H1 (cell line): ENCODE measurements at regions not wholly inside any gene's neighbourhood (a gene's known extent, or its start where the extent isn't known, plus 50 kb on each side); places are given as distances from the start of the nearest gene placed in this dataset.

ENCODE experiments used
- CTCF ChIA-PET: fragments of 300-600 bp; sonication (Branson Sonifier 250); formaldehyde crosslinking; loops from one replicate; lab custom pipeline; 2021; ENCODE audit not compliant: partially characterized antibody; lab: Charles Lee
- POLR2A ChIA-PET: fragments of 300-600 bp; sonication (Branson Sonifier 250); formaldehyde crosslinking; loops from one replicate; lab custom pipeline; 2021; ENCODE audit warnings: inconsistent platforms; ENCODE audit not compliant: partially characterized antibody; lab: Charles Lee
- DNase-seq, 2 experiments: peaks; one replicate each; pipeline versions ENCODE4 v3.0.0 to v3.0.0-alpha.2; 2010 to 2022; ENCODE audit warnings: low spot score in 2 of 2, low read depth in 1 of 2, mixed read lengths in 1 of 2
- FAIRE-seq: peaks from 2 replicates; lab custom pipeline; 2011; peaks lifted over from hg19 to GRCh38; lab: Jason Lieb, UNC
- H2AFZ ChIP-seq: 2 replicates; pipeline ENCODE4 v1.8.1; 2012; ENCODE audit warnings: low read length, inconsistent platforms
- H2AK5ac ChIP-seq: 2 replicates; pipeline ENCODE4 v1.6.1; 2013; ENCODE audit warnings: low read depth, low read length
- H2BK120ac ChIP-seq: replicated peaks from 2 replicates; pipeline ENCODE3; 2013; ENCODE audit warnings: low read depth, low read length, inconsistent platforms
- H2BK12ac ChIP-seq: 2 replicates; pipeline ENCODE4 v1.6.1; 2013; ENCODE audit warnings: low read depth, low read length
- H2BK15ac ChIP-seq: 2 replicates; pipeline ENCODE4 v1.6.1; 2013; ENCODE audit warnings: low read length
- H2BK20ac ChIP-seq: 2 replicates; pipeline ENCODE4 v1.6.1; 2013; ENCODE audit warnings: low read length
- H2BK5ac ChIP-seq: 2 replicates; pipeline ENCODE4 v1.6.1; 2013; ENCODE audit warnings: low read depth, low read length
- H3K14ac ChIP-seq: 2 replicates; pipeline ENCODE4 v1.6.1; 2013; ENCODE audit warnings: inconsistent platforms; ENCODE audit not compliant: insufficient read length
- H3K18ac ChIP-seq: 2 replicates; pipeline ENCODE4 v1.6.1; 2013; ENCODE audit warnings: low read length; ENCODE audit errors: extremely low read depth
- H3K23ac ChIP-seq: 2 replicates; pipeline ENCODE4 v1.6.1; 2013; ENCODE audit warnings: inconsistent platforms; ENCODE audit not compliant: insufficient read length
- H3K23me2 ChIP-seq: 2 replicates; pipeline ENCODE4 v1.6.1; 2013; ENCODE audit warnings: low read depth, low read length
- H3K27ac ChIP-seq: 2 replicates; pipeline ENCODE4 v1.6.1; 2011; ENCODE audit warnings: low read depth, low read length, inconsistent platforms
- H3K27me3 ChIP-seq, 4 experiments: replicated peaks in 1 of 4; 1 replicate in 1 of 4; 2 replicates in 3 of 4; pipeline versions ENCODE4 v1.6.1 to v1.8.1; 2011 to 2013; ENCODE audit warnings: low read length in 3 of 4, mild to moderate bottlenecking in 3 of 4, inconsistent platforms in 2 of 4, mixed read lengths in 2 of 4, moderate library complexity in 1 of 4; ENCODE audit not compliant: control insufficient read depth in 3 of 4, insufficient read depth in 3 of 4; ENCODE audit errors: extremely low read depth in 1 of 4
- H3K36me3 ChIP-seq, 4 experiments: 2 replicates each; pipeline versions ENCODE4 v1.6.1 to v1.8.1; 2011 to 2013; ENCODE audit warnings: mild to moderate bottlenecking in 4 of 4, low read length in 3 of 4, moderate library complexity in 2 of 4, control low read depth in 1 of 4, inconsistent platforms in 1 of 4; ENCODE audit not compliant: insufficient read depth in 4 of 4, control insufficient read depth in 2 of 4
- H3K4ac ChIP-seq: replicated peaks from 2 replicates; pipeline ENCODE3; 2013; ENCODE audit warnings: low read length, low read depth, mixed read lengths, inconsistent platforms; ENCODE audit not compliant: insufficient read length
- H3K4me1 ChIP-seq, 4 experiments: replicated peaks in 1 of 4; 1 replicate in 1 of 4; 2 replicates in 3 of 4; pipeline versions ENCODE4 v1.6.1 to v1.8.1; 2011 to 2013; ENCODE audit warnings: low read length in 3 of 4, inconsistent platforms in 2 of 4, mixed read lengths in 1 of 4; ENCODE audit not compliant: insufficient read depth in 4 of 4, control insufficient read depth in 3 of 4
- H3K4me2 ChIP-seq, 2 experiments: 2 replicates each; pipeline versions ENCODE4 v1.6.1 to v1.8.1; 2011 to 2013; ENCODE audit warnings: low read depth in 2 of 2, low read length in 2 of 2, control low read depth in 1 of 2, inconsistent platforms in 1 of 2, mild to moderate bottlenecking in 1 of 2; ENCODE audit not compliant: insufficient read depth in 1 of 2
- H3K4me3 ChIP-seq, 4 experiments: fragments of 200-600, 300-600 bp in 1 of 4; sonication (generic), shearing (Covaris generic), sonication (Bioruptor Twin) in 1 of 4; 2 replicates each; pipeline versions ENCODE4 v1.5.1 to v1.8.1; 2011 to 2016; ENCODE audit warnings: low read length in 4 of 4, low read depth in 3 of 4, control low read depth in 2 of 4, inconsistent platforms in 2 of 4, mild to moderate bottlenecking in 2 of 4, mixed read lengths in 1 of 4, moderate library complexity in 1 of 4; ENCODE audit not compliant: insufficient read depth in 2 of 4; ENCODE audit errors: extremely low read depth in 1 of 4
- H3K56ac ChIP-seq: replicated peaks from 2 replicates; pipeline ENCODE3; 2013; ENCODE audit warnings: low read depth, mild to moderate bottlenecking, mixed read lengths, low read length, inconsistent platforms; ENCODE audit not compliant: insufficient read length
- H3K79me1 ChIP-seq: 2 replicates; pipeline ENCODE4 v1.6.1; 2013; ENCODE audit warnings: low read depth, low read length, control low read depth
- H3K79me2 ChIP-seq, 2 experiments: 2 replicates each; pipeline versions ENCODE4 v1.6.1 to v1.8.1; 2012 to 2013; ENCODE audit warnings: low read length in 2 of 2, mild to moderate bottlenecking in 2 of 2, inconsistent platforms in 1 of 2; ENCODE audit not compliant: insufficient read depth in 2 of 2, control insufficient read depth in 1 of 2
- H3K9ac ChIP-seq, 4 experiments: replicated peaks in 1 of 4; 1 replicate in 1 of 4; 2 replicates in 3 of 4; pipeline versions ENCODE4 v1.6.1 to v1.8.1; 2011 to 2013; ENCODE audit warnings: low read depth in 3 of 4, low read length in 3 of 4, control low read depth in 2 of 4, mild to moderate bottlenecking in 2 of 4, moderate library complexity in 2 of 4, inconsistent platforms in 1 of 4; ENCODE audit errors: extremely low read depth in 1 of 4
- H3K9me3 ChIP-seq, 2 experiments: 2 replicates each; pipeline versions ENCODE4 v1.6.1 to v1.8.1; 2012 to 2013; ENCODE audit warnings: mild to moderate bottlenecking in 2 of 2, moderate library complexity in 2 of 2, control low read depth in 1 of 2, inconsistent platforms in 1 of 2, low read depth in 1 of 2, low read length in 1 of 2, mixed read lengths in 1 of 2; ENCODE audit not compliant: insufficient read depth in 2 of 2
- H4K20me1 ChIP-seq, 2 experiments: replicated peaks in 1 of 2; 2 replicates each; pipeline versions ENCODE3 to v1.8.1; 2011 to 2013; ENCODE audit warnings: inconsistent platforms in 2 of 2, low read length in 2 of 2, mild to moderate bottlenecking in 1 of 2; ENCODE audit not compliant: insufficient read depth in 2 of 2, control insufficient read depth in 1 of 2
- H4K5ac ChIP-seq: 2 replicates; pipeline ENCODE4 v1.6.1; 2013; ENCODE audit warnings: low read length, low read depth, mixed read lengths, inconsistent platforms; ENCODE audit not compliant: insufficient read length
- H4K8ac ChIP-seq: 2 replicates; pipeline ENCODE4 v1.8.0; 2013; ENCODE audit warnings: mild to moderate bottlenecking, moderate library complexity, low read length, inconsistent platforms; ENCODE audit not compliant: insufficient read depth; ENCODE audit errors: extremely low read depth
- H4K91ac ChIP-seq: replicated peaks from 2 replicates; pipeline ENCODE3; 2013; ENCODE audit warnings: low read length, mixed read lengths, inconsistent platforms; ENCODE audit not compliant: insufficient read length
- BACH1 ChIP-seq: IDR thresholded peaks from 2 replicates; pipeline ENCODE4 v1.6.1; 2012; ENCODE audit warnings: low read length, improper control_type of control experiment
- CBX8 ChIP-seq: fragments of 300-800, 300-1000 bp; sonication (generic); IDR thresholded peaks from 2 replicates; pipeline ENCODE4 v1.7.1; 2016; ENCODE audit warnings: low read depth, low read length, borderline replicate concordance
- CHD1 ChIP-seq: IDR thresholded peaks from 2 replicates; pipeline ENCODE4 v1.6.1; 2012; ENCODE audit warnings: low read depth, low read length, improper control_type of control experiment
- SP4 ChIP-seq: IDR thresholded peaks from 2 replicates; pipeline ENCODE4 v1.6.1; 2012; ENCODE audit warnings: low read length, inconsistent platforms
- TBP ChIP-seq: IDR thresholded peaks from 2 replicates; pipeline ENCODE4 v1.6.1; 2011; ENCODE audit warnings: low read depth, low read length, improper control_type of control experiment
- TCF12 ChIP-seq: IDR thresholded peaks from 2 replicates; pipeline ENCODE4 v1.6.1; 2011; ENCODE audit warnings: low read depth, mild to moderate bottlenecking, low read length
- WGBS, 2 experiments: shearing (Covaris generic) in 1 of 2; methylation state at CpG; one replicate each; pipeline versions ENCODE4 v1.1.6 to v1.1.7; 2013 to 2015; ENCODE audit warnings: low lambda C conversion rate in 2 of 2, mixed read lengths in 2 of 2, inconsistent platforms in 1 of 2, low coverage in 1 of 2, missing lambda C conversion rate in 1 of 2; ENCODE audit not compliant: insufficient replicate concordance in 2 of 2, insufficient coverage in 1 of 2, insufficient read length in 1 of 2; ENCODE audit errors: extremely low coverage in 1 of 2, missing lambda C conversion rate in 1 of 2; 5-methylcytosine and 5-hydroxymethylcytosine counted together

DNA sequence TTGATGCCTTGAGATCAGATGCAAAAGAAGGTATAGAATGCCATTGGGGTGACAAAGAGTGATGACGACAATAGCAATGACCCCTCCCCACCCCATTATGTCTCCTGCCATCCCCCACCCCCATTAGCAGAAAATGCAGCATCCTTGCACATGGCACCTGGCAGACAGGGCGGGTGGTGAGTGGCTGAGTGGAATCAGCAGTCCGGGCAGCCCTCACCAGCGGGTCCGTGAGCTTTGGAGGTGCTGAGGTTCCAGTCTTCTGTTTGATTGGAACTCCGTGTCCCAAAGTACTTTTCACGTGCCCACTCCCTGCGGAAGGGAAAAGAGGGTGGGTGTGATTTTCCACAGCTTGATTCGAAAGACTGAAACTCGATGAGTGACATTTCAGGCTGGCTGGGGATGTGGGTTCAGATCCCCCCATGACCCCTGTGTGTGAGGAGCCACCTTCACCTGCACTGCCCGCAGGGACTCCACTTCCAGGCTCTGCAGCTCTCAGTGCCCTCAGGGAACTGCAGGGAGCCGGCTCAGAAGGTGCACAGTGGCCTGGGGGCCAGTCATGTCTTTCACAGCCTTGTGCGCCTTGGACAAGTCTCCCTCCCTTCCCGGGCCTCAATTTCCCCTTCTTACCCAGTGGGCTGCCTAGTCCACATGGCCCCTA, 130.9 kb downstream of the GLI2 start:
- Histone ChIP-seq H3K9ac (no peak overlapping the region), H3K14ac (no peak overlapping the region), H3K4ac (no peak overlapping the region), H2AFZ (no peak overlapping the region), H3K4me1 (peaks cover 11 to 46% (median 21%) of the 10 kb centered on the region in 4 experiments), H2BK15ac (no peak overlapping the region), H2AK5ac (0 out of 2 replicates have a peak overlapping the region, but pooled peaks have one; percentile 42), H3K4me3 (peak overlapping the region in 2 of 4 experiments; percentile 6 to 42; a peak in 4 of 8 replicates), H2BK20ac (no peak overlapping the region), H3K23ac (no peak overlapping the region), H3K4me2 (peak overlapping the region; percentile 45 to 62), H2BK120ac (no peak overlapping the region), H3K79me1 (peaks cover 24% of the 10 kb centered on the region), H3K79me2 (peaks cover 0 to 44% of the 10 kb centered on the region in 2 experiments; a peak in 2 of 4 replicates), H4K8ac (peak overlapping the region; percentile 5), H3K27me3 (peaks cover 0 to 4% (median 0%) of the 10 kb centered on the region in 4 experiments; a peak in 1 of 7 replicates), H4K91ac (no peak overlapping the region), H3K9me3 (no peaks in the 10 kb centered on the region), H3K23me2 (no peaks in the 10 kb centered on the region), H3K56ac (no peak overlapping the region), H3K36me3 (no peaks in the 10 kb centered on the region), H4K20me1 (peaks cover 35 to 36% of the 10 kb centered on the region in 2 experiments), H3K27ac (no peak overlapping the region), H4K5ac (no peak overlapping the region), H2BK5ac (no peak overlapping the region), H3K18ac (no peak overlapping the region), H2BK12ac (no peak overlapping the region)
- no peak for TF ChIP-seq CHD1
- no peak for TF ChIP-seq TBP
- no peak for TF ChIP-seq TCF12
- TF ChIP-seq CBX8 = no peak
- no peak for TF ChIP-seq SP4
- no peak for TF ChIP-seq BACH1
- FAIRE-seq (no peak), DNase-seq (no peak)
- WGBS, 2 experiments = 85% methylated on average over 14 of the region's 14 CpGs; no CpG with 5 or more reads in 1 of the 2 experiments
- ChIA-PET POLR2A (interaction anchor here (0.8 to 1.4 kb wide), 4 partner anchors 10 to 208 kb away, joined by 3 to 4 read pairs (median 3); no protein-coding TSS in a partner anchor), CTCF (interaction anchor here (0.7 to 17.5 kb wide), 11 partner anchors 9 to 172 kb away, joined by 3 to 158 read pairs (median 4); no protein-coding TSS in a partner anchor)
